ENCODE measurements at regions not wholly inside any gene's neighbourhood (a gene's known extent, or its start where the extent isn't known, plus 50 kb on each side); places are given as distances from the start of the nearest gene placed in this dataset.
"Not testable (repeated sequence)": the region's sequence is repeated elsewhere in the genome, so short reads cannot be mapped to it uniquely, and the experiment has no call there.

DNA sequence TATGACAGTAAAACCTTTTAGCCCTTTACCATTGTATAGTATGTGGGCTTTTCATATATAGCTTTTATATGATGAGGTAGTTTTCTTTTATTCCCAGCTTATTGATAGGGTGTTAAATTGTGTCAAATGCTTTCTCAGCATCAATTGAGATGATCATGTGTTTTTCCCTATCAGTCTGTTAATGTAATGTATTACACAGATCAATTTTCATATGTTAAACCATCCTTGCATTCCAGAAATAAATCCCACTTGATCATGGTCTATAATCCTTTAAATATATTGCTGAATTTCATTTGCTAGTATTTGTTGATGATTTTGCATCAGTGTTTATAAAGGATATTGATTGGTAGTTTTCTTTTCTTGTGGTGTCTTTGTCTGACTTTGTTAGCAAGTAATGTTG, 603.9 kb downstream of the TRHDE start:
- no peak overlapping the region for H3K4me3 ChIP-seq (ENCODE audit: low read depth, low read length)
- DNase-seq (ENCODE audit: low read depth): no peak
- TF ChIP-seq, protein P1, sequence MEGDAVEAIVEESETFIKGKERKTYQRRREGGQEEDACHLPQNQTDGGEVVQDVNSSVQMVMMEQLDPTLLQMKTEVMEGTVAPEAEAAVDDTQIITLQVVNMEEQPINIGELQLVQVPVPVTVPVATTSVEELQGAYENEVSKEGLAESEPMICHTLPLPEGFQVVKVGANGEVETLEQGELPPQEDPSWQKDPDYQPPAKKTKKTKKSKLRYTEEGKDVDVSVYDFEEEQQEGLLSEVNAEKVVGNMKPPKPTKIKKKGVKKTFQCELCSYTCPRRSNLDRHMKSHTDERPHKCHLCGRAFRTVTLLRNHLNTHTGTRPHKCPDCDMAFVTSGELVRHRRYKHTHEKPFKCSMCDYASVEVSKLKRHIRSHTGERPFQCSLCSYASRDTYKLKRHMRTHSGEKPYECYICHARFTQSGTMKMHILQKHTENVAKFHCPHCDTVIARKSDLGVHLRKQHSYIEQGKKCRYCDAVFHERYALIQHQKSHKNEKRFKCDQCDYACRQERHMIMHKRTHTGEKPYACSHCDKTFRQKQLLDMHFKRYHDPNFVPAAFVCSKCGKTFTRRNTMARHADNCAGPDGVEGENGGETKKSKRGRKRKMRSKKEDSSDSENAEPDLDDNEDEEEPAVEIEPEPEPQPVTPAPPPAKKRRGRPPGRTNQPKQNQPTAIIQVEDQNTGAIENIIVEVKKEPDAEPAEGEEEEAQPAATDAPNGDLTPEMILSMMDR (IDR thresholded peaks at IDR 0.05; ENCODE audit: low read depth, low read length, missing control alignments): no peak

DNA sequence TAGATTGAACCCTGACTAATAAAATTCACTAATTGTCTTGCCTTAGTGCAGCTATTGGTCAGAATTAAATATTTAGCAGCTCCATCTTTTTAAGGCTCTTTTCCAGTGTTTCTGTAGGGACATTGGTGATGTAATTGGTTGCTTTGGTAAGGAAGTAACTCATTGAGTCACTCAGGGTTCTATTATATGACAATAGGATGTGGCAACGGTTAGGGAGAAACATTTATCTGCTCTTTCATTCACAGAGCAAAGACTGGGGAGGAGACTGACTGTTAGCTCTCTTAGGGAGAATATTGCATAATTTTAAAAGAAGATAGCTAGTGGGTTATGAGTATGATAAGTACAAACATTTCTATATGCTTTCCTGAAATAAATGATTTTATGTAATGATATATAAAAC, 616.5 kb downstream of the TRHDE start:
- DNase-seq (ENCODE audit: low read depth): no peak
- no peak overlapping the region for H3K4me3 ChIP-seq (ENCODE audit: low read depth, low read length)
- TF ChIP-seq, protein P1 (IDR thresholded peaks at IDR 0.05; ENCODE audit: low read depth, low read length, missing control alignments): no peak

DNA sequence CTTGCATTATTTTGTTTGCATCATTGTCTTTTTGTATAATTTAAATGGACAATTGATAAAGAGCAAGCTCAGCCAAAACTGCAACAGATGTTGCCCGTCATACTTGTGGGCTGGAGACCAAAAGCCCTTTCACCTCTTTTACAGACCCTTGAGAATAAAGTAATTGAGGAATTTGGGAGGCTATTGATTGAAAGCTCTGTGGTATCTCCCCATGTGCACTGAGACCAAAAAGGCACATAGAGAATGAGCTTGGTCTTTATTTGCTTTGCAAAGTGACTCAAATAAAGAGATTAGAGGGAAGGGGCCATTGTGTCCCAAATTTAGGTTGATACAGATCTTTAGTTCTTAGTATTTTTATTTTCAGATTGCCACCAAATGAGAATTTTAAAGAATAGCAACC, 617.6 kb downstream of the TRHDE start:
- H3K4me3 ChIP-seq (ENCODE audit: low read depth, low read length): no peak overlapping the region
- TF ChIP-seq, protein P1 (IDR thresholded peaks at IDR 0.05; ENCODE audit: low read depth, low read length, missing control alignments): no peak
- DNase-seq (ENCODE audit: low read depth): no peak

DNA sequence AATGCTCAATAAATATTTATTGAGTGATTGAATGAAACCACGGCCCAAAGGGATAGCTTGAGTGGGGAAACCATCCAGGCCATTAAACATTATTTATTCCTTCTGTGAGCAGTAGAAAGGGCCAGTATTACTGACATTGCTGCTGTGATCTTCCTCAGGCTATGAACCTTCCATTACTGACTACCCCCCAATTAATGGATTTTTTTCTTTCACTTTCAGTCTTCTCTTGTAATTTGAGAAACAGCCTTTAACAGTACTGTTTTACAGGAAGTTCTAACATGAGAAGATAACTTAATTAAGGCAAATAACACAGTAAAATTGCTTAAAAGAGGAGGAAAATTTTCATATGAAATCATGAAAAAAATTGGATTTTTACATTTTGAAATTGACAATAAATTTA, 629.5 kb downstream of the TRHDE start:
- no peak overlapping the region for H3K4me3 ChIP-seq (ENCODE audit: low read depth, low read length)
- TF ChIP-seq, protein P1 (IDR thresholded peaks at IDR 0.05; ENCODE audit: low read depth, low read length, missing control alignments): no peak

DNA sequence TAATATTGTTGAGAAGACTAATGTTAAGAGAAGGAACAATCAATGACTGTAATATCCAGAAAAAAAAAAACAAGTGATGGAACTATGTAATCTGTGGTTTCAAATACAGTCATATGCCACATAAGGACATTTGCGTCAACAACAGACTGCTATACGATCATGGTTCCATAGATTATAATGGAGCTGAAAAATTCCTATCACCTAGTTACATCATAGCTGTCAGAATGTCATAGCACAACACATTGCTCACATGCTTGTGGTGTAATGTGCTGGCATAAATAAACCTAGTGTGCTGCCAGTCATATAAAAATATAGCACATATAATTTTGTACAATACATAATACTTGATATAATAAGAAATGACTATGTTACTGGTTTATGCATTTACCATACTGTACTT, 653.5 kb downstream of the TRHDE start:
- no peak overlapping the region for H3K4me3 ChIP-seq (ENCODE audit: low read depth, low read length)
- TF ChIP-seq, protein P1 (IDR thresholded peaks at IDR 0.05; ENCODE audit: low read depth, low read length, missing control alignments): no peak
- no peak for DNase-seq (ENCODE audit: low read depth)

More for the DNA sequence above, 629.5 kb downstream of the TRHDE start:
- no peak for DNase-seq (ENCODE audit: low read depth)

DNA sequence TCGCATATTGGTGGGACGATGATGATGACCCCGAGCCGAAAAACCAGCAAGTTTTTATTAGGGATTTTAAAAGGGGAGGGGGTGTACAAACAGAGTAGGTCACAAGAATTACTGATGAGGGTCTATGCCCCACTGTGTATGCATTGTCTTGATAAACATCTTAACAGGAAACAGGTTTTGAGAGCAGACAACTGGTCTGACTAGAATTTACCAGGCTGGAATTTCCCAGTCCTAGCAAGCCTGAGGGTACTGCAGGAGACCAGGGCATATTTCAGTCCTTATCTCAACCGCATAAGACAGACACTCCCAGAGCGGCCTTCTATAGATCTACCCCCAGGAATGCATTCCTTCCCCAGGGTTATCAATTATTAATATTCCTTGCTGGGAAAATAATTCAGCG, 659.7 kb downstream of the TRHDE start:
- not testable (repeated sequence) for H3K4me3 ChIP-seq (ENCODE audit: low read depth, low read length); DNase-seq (ENCODE audit: low read depth)

DNA sequence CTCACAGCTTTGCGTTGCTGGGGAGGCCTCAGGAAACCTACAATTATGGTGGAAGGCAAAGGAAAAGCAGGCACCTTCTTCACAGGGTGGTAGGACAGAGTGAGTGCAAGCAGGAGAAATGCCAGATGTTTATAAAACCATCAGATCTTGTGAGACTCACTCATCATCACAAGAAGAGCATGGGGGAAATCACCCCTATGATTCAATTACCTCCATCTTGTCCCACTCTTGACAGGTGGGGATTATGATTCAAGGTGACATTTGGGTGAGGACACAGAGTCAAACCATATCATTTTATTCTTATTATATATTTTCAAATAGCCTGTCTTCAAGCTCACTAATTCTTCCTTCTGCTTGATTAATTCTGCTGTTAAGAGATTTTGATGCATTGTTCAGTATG, 665.3 kb downstream of the TRHDE start:
- TF ChIP-seq, protein P1 (IDR thresholded peaks at IDR 0.05; ENCODE audit: low read depth, low read length, missing control alignments): no peak
- H3K4me3 ChIP-seq (ENCODE audit: low read depth, low read length): no peak overlapping the region
- no peak for DNase-seq (ENCODE audit: low read depth)

DNA sequence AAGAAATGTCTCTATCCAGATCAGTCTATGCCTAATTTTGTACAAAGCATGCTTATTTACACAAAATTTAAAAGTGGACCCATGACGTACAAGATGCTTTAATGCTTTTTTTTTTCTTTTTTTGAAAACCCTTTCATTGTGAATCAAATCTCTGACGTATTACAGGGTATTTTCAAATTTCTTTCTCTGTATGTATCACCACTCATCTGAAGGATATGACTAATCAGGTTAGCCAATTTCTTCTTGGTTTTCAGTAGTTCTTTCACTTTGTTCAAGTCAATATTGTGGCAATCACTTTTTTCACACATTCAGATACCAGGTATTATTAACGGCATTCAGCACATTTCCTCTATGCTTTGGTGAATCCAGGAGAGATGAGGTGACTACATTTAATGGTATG, 685.3 kb downstream of the TRHDE start:
- TF ChIP-seq, protein P1 (IDR thresholded peaks at IDR 0.05; ENCODE audit: low read depth, low read length, missing control alignments): no peak
- no peak for DNase-seq (ENCODE audit: low read depth)
- no peak overlapping the region for H3K4me3 ChIP-seq (ENCODE audit: low read depth, low read length)
